A673 (cell line): ENCODE measurements at regions not wholly inside any gene's neighbourhood (a gene's known extent, or its start where the extent isn't known, plus 50 kb on each side); places are given as distances from the start of the nearest gene placed in this dataset.

Source experiments
- CTCF ChIP-seq: fragments of 300-800, 200-600 bp; sonication (generic); conservative IDR thresholded peaks from 2 replicates; pipeline ENCODE4 v1.5.1; 2017; ENCODE audit warnings: low read depth, mild to moderate bottlenecking, antibody characterized with exemption, low read length, moderate library complexity, mixed read lengths
- EZH2 ChIP-seq: fragments of 200-600 bp; sonication (generic); IDR thresholded peaks from 2 replicates; pipeline ENCODE4 v1.6.1; 2017; ENCODE audit warnings: borderline replicate concordance, low read depth, mild to moderate bottlenecking, mixed read lengths, antibody characterized with exemption, low read length; ENCODE audit not compliant: poor library complexity, severe bottlenecking

DNA sequence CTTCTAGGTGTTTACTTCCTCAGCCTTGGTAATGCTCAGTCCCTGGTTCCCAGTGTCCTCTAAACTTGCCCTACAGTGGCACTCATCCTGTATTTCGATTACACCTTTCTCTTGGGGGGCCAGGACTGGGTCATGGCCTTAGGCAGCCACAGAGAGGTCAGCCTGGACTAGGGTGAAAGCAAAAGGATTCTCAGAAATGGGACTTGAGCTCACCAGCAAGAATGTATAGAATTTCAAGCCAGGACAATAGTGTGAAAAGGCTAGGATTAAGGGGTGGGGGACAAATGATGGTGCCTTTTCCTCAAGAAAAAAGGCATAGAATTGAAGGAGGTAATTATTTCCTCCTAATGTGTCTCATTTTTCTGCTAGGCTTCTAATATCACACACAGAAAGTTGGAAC, 166.8 kb upstream of the RUNX1 start:
- TF ChIP-seq CTCF (no peak), EZH2 (no peak)
